ENCODE measurements at regions not wholly inside any gene's neighbourhood (a gene's known extent, or its start where the extent isn't known, plus 50 kb on each side); places are given as distances from the start of the nearest gene placed in this dataset.
"Not testable (repeated sequence)": the region's sequence is repeated elsewhere in the genome, so short reads cannot be mapped to it uniquely, and the experiment has no call there.

DNA sequence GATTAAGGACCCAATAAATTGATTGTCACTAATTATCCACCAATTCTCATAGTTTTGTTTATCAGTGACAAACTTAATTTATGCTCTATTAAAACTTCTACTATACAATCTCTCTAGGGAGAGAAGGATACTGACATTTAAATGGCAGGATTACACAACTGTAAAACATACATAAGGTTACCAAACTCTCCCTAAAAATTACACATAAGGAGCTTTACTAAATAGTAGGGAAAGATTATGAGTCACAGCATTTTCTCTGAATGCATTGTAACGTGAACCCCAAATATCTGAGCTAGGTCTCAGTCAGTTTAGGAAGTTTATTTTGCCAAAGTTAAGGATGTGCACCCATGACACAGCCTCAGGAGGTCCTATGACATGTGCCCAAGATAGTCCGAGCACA is 2140.6 kb downstream of the NCAM2 start:
- TF ChIP-seq, protein P1, sequence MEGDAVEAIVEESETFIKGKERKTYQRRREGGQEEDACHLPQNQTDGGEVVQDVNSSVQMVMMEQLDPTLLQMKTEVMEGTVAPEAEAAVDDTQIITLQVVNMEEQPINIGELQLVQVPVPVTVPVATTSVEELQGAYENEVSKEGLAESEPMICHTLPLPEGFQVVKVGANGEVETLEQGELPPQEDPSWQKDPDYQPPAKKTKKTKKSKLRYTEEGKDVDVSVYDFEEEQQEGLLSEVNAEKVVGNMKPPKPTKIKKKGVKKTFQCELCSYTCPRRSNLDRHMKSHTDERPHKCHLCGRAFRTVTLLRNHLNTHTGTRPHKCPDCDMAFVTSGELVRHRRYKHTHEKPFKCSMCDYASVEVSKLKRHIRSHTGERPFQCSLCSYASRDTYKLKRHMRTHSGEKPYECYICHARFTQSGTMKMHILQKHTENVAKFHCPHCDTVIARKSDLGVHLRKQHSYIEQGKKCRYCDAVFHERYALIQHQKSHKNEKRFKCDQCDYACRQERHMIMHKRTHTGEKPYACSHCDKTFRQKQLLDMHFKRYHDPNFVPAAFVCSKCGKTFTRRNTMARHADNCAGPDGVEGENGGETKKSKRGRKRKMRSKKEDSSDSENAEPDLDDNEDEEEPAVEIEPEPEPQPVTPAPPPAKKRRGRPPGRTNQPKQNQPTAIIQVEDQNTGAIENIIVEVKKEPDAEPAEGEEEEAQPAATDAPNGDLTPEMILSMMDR (conservative IDR thresholded peaks at IDR 0.05), result no peak
- TF ChIP-seq EZH2 (IDR thresholded peaks at IDR 0.05; ENCODE audit: low read depth), result no peak
- no peaks in the 10 kb centered on the region for H3K79me2 ChIP-seq (ENCODE audit: low read depth)
- H3K9me2 ChIP-seq (ENCODE audit: insufficient read depth), result no peaks in the 10 kb centered on the region
- H3K4me3 ChIP-seq, result no peak overlapping the region
- DNase-seq, result no peak
- H3K36me3 ChIP-seq (ENCODE audit: low read depth), result no peaks in the 10 kb centered on the region
- no peak overlapping the region for H2AFZ ChIP-seq
- no peaks in the 10 kb centered on the region for H4K20me1 ChIP-seq (ENCODE audit: insufficient read depth)
- no peak overlapping the region for H3K4me2 ChIP-seq
- H3K9me3 ChIP-seq (ENCODE audit: insufficient read depth, low read depth), result no peaks in the 10 kb centered on the region
- POLR2A ChIA-PET (ENCODE audit: unreplicated experiment), result no interaction called here
- intact Hi-C loops (cut with micrococcal nuclease; ENCODE audit: unreplicated experiment), result no loop called here
- H3K4me1 ChIP-seq (replicated peaks; ENCODE audit: insufficient read depth), result no peaks in the 10 kb centered on the region
- BruUV-seq (replicated peaks), result no TSS peak
- CTCF ChIA-PET, result no interaction called here
- no peak overlapping the region for H3K27ac ChIP-seq
- no peaks in the 10 kb centered on the region for H3K27me3 ChIP-seq (ENCODE audit: insufficient read depth, low read depth)
- H3F3A ChIP-seq (ENCODE audit: insufficient read depth, low read depth), result no peaks in the 10 kb centered on the region

DNA sequence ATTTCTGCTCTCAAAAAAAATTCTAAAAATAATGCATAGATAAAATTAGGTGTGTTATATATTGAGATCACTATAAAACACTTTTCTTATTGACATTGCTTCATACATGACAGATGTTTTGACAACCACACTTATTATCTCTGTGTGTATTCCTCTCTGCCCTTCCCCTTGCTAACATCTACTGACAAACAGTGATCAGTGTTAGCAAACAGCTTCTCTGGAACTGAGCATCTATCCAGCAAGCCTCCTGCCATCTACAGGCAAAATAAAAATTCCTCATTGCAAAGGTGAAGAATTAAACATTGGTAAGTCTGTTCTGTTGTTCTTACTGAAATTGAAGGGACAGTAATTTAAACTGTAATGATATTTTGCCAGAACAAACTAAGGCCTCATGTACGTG is 2153.9 kb downstream of the NCAM2 start:
- Histone ChIP-seq H3K4me2 (no peak overlapping the region), H3F3A (ENCODE audit: insufficient read depth, low read depth) (no peaks in the 10 kb centered on the region), H4K20me1 (ENCODE audit: insufficient read depth) (no peaks in the 10 kb centered on the region), H3K27me3 (ENCODE audit: insufficient read depth, low read depth) (no peaks in the 10 kb centered on the region), H2AFZ (no peak overlapping the region), H3K9me2 (ENCODE audit: insufficient read depth) (no peaks in the 10 kb centered on the region), H3K36me3 (ENCODE audit: low read depth) (no peaks in the 10 kb centered on the region), H3K4me3 (no peak overlapping the region), H3K4me1 (replicated peaks; ENCODE audit: insufficient read depth) (no peaks in the 10 kb centered on the region), H3K27ac (no peak overlapping the region), H3K9me3 (ENCODE audit: insufficient read depth, low read depth) (no peaks in the 10 kb centered on the region), H3K79me2 (ENCODE audit: low read depth) (no peaks in the 10 kb centered on the region)
- ChIA-PET CTCF (no interaction called here), POLR2A (ENCODE audit: unreplicated experiment) (no interaction called here)
- no peak for DNase-seq
- no TSS peak for BruUV-seq (replicated peaks)
- intact Hi-C loops (cut with micrococcal nuclease; ENCODE audit: unreplicated experiment), result no loop called here
- TF ChIP-seq EZH2 (IDR thresholded peaks at IDR 0.05; ENCODE audit: low read depth), result no peak
- TF ChIP-seq, protein P1 (conservative IDR thresholded peaks at IDR 0.05), result no peak

DNA sequence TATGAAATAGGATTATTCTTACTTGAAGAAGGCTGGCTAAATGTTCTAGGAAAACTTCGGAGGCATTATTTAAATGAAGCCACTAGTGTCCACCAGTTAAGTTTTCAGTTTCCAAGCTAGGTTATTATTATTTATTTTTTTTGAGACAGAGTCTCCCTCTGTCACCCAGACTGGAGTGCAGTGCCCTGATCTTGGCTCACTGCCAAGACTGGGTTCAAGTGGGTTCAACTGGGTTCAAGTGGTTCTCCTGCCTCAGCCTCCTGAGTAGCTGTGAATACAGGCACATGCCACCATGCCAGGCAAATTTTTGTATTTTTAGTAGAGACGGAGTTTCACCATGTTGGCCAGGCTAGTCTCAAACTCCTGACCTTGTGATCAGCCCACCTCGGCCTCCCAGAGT is 2155.6 kb downstream of the NCAM2 start:
- H3K79me2 ChIP-seq (ENCODE audit: low read depth); H3K4me1 ChIP-seq (replicated peaks; ENCODE audit: insufficient read depth); H3K4me2 ChIP-seq; H3F3A ChIP-seq (ENCODE audit: insufficient read depth, low read depth); H3K27me3 ChIP-seq (ENCODE audit: insufficient read depth, low read depth); intact Hi-C loops (cut with micrococcal nuclease; ENCODE audit: unreplicated experiment); H3K27ac ChIP-seq; CTCF ChIA-PET; H3K9me2 ChIP-seq (ENCODE audit: insufficient read depth); H4K20me1 ChIP-seq (ENCODE audit: insufficient read depth); BruUV-seq (replicated peaks); POLR2A ChIA-PET (ENCODE audit: unreplicated experiment); H2AFZ ChIP-seq; H3K9me3 ChIP-seq (ENCODE audit: insufficient read depth, low read depth); DNase-seq; H3K4me3 ChIP-seq; H3K36me3 ChIP-seq (ENCODE audit: low read depth): not testable (repeated sequence)

DNA sequence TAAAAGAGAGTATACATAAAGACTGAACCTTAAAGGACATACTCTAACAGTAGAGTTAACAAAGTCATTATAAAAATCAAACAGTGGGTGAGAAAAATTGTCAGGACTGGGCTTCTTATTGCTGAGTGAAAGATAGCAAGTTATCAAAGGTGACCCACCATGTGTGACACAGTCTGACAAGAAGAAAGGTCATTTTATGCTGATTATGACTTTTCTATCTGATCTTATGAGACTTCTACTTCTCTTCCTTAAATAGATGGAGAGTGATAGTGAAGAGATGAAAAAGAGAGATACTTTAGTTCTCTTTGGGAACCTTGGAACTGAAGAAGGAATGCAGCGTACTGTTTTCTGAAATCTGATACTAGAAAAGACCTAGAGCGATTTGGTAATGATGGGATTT is 2157.1 kb downstream of the NCAM2 start:
- TF ChIP-seq EZH2 (IDR thresholded peaks at IDR 0.05; ENCODE audit: low read depth), result no peak
- TF ChIP-seq, protein P1 (conservative IDR thresholded peaks at IDR 0.05), result no peak
- no peaks in the 10 kb centered on the region for H3K9me3 ChIP-seq (ENCODE audit: insufficient read depth, low read depth)
- CTCF ChIA-PET, result no interaction called here

More for the DNA sequence above, 2157.1 kb downstream of the NCAM2 start:
- Histone ChIP-seq H3F3A (ENCODE audit: insufficient read depth, low read depth) (no peaks in the 10 kb centered on the region), H3K4me1 (replicated peaks; ENCODE audit: insufficient read depth) (no peaks in the 10 kb centered on the region), H3K9me2 (ENCODE audit: insufficient read depth) (no peaks in the 10 kb centered on the region), H3K4me3 (no peak overlapping the region), H3K36me3 (ENCODE audit: low read depth) (no peaks in the 10 kb centered on the region), H2AFZ (no peak overlapping the region), H3K27ac (no peak overlapping the region), H3K27me3 (ENCODE audit: insufficient read depth, low read depth) (no peaks in the 10 kb centered on the region), H4K20me1 (ENCODE audit: insufficient read depth) (no peaks in the 10 kb centered on the region), H3K4me2 (no peak overlapping the region), H3K79me2 (ENCODE audit: low read depth) (no peaks in the 10 kb centered on the region)
- POLR2A ChIA-PET (ENCODE audit: unreplicated experiment), result no interaction called here
- DNase-seq, result no peak
- intact Hi-C loops (cut with micrococcal nuclease; ENCODE audit: unreplicated experiment), result no loop called here
- BruUV-seq (replicated peaks), result no TSS peak
